ENCODE measurements at regions not wholly inside any gene's neighbourhood (a gene's known extent, or its start where the extent isn't known, plus 50 kb on each side); places are given as distances from the start of the nearest gene placed in this dataset.
"Not testable (repeated sequence)": the region's sequence is repeated elsewhere in the genome, so short reads cannot be mapped to it uniquely, and the experiment has no call there.

DNA sequence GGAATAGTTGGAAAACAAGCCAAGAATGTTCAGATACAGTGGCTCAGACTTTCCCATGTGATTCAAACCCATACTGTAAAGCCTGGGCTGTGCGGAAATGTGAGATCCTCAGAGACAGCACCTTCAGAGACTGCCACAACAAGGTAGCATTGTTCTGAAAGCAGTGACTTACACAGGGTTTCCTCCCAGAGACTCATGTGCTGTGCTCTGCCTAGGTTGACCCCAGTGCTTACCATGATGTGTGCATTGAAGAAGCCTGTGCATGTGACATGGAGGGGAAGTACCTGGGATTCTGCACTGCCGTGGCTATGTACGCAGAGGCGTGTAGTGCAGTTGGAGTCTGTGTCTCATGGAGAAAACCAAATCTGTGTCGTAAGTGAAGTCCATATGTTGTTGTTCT lies 219.4 kb downstream of the LRRK2 start:
- no peak overlapping the region for H3K4me3 ChIP-seq (ENCODE audit: low read depth, low read length)
- TF ChIP-seq POLR2A (IDR thresholded peaks at IDR 0.05; ENCODE audit: extremely low read depth, insufficient read length) (no peak), MYC (IDR thresholded peaks at IDR 0.05; ENCODE audit: low read depth, low read length) (no peak)
- TF ChIP-seq, protein P1, sequence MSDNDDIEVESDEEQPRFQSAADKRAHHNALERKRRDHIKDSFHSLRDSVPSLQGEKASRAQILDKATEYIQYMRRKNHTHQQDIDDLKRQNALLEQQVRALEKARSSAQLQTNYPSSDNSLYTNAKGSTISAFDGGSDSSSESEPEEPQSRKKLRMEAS (IDR thresholded peaks at IDR 0.05; ENCODE audit: low read depth, low read length), result no peak
- DNase-seq (ENCODE audit: low read depth), result no peak

DNA sequence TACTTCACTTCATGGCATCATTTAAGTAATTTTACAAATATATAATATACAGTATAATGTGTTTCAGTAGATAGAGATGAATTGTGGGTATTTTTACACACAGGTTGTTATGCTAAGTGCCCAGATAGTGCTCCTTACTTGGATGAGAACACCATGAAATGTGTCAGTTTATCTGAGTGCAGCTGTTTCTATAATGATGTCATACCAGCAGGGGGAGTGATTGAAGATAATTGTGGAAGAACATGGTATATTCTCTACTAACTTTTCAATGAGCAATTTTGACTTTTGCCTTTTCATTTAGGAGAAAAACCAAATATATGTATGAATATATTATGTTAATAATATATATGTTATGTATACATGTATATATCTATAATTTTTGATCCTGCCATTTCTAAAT lies 221.6 kb downstream of the LRRK2 start:
- peak; percentile 35 for DNase-seq (ENCODE audit: low read depth)
- no peak overlapping the region for H3K4me3 ChIP-seq (ENCODE audit: low read depth, low read length)
- TF ChIP-seq, protein P2, sequence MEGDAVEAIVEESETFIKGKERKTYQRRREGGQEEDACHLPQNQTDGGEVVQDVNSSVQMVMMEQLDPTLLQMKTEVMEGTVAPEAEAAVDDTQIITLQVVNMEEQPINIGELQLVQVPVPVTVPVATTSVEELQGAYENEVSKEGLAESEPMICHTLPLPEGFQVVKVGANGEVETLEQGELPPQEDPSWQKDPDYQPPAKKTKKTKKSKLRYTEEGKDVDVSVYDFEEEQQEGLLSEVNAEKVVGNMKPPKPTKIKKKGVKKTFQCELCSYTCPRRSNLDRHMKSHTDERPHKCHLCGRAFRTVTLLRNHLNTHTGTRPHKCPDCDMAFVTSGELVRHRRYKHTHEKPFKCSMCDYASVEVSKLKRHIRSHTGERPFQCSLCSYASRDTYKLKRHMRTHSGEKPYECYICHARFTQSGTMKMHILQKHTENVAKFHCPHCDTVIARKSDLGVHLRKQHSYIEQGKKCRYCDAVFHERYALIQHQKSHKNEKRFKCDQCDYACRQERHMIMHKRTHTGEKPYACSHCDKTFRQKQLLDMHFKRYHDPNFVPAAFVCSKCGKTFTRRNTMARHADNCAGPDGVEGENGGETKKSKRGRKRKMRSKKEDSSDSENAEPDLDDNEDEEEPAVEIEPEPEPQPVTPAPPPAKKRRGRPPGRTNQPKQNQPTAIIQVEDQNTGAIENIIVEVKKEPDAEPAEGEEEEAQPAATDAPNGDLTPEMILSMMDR (IDR thresholded peaks at IDR 0.05; ENCODE audit: low read depth, low read length), result peak; percentile 52
- TF ChIP-seq MYC (IDR thresholded peaks at IDR 0.05; ENCODE audit: low read depth, low read length), result no peak

DNA sequence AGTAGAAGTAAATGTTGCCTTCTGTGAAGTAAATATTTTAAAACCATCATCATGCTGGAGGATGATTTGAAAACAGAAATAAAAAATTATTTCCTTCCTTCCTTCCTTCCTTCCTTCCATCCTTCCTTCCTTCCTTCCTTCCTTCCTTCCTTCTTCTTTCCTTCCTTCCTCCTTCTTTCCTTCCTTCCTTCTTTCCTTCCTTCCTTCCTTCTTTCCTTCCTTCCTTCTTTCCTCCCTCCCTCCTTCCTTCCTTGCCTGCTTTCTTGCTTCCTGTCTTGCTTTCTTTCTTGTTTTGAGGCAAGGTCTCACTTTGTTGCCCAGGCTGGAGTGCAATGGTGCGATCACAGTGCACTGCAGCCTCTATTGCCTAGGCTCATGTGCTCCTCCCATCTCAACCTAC lies 223.7 kb downstream of the LRRK2 start:
- H3K4me3 ChIP-seq (ENCODE audit: low read depth, low read length), result not testable (repeated sequence)

DNA sequence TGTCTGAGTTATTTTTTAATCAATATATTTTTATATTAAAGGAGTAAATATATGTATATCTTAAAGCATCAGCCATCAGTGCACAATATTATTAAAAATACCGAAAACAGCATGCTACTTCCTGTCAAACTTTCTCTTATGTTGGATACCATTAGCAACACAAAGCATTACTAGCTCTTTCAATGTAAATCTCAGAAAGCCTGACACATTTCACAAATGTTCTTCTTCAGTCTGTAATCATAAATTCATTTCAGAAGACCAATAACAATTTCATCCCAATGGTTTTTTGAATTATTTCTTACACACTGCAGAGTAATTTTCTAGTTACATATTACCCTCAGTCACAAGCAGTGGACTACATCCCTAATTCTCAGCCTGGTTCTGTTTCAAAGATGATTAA lies 226.9 kb downstream of the LRRK2 start:
- TF ChIP-seq MYC (IDR thresholded peaks at IDR 0.05; ENCODE audit: low read depth, low read length), result no peak
- TF ChIP-seq, protein P2 (IDR thresholded peaks at IDR 0.05; ENCODE audit: low read depth, low read length), result no peak
- TF ChIP-seq, protein P1 (IDR thresholded peaks at IDR 0.05; ENCODE audit: low read depth, low read length), result no peak
- TF ChIP-seq POLR2A (IDR thresholded peaks at IDR 0.05; ENCODE audit: extremely low read depth, insufficient read length), result no peak
- no peak for DNase-seq (ENCODE audit: low read depth)
- no peak overlapping the region for H3K4me3 ChIP-seq (ENCODE audit: low read depth, low read length)

More for the DNA sequence above, 223.7 kb downstream of the LRRK2 start:
- DNase-seq (ENCODE audit: low read depth), result not testable (repeated sequence)

DNA sequence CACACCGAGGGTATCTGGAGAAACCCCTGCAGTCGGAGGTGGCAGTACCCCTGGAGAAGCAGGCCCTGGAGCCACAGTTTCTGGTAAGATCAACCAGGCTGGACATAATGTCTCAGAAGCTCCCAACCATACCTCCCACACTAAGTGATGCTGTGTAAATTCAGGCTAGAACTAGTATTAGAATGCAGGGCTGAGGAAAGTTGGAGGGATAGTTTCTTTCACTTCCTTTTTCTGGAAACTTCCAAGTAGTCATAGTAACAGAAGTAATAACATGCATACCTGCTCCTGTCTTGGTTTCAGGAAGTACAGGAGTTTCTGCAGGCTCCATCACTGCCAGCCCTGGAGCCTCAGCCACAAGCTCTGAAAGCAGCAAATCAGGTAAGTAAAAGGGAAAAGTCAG lies 228.1 kb upstream of the CNTN1 start:
- DNase-seq (ENCODE audit: low read depth), result no peak

DNA sequence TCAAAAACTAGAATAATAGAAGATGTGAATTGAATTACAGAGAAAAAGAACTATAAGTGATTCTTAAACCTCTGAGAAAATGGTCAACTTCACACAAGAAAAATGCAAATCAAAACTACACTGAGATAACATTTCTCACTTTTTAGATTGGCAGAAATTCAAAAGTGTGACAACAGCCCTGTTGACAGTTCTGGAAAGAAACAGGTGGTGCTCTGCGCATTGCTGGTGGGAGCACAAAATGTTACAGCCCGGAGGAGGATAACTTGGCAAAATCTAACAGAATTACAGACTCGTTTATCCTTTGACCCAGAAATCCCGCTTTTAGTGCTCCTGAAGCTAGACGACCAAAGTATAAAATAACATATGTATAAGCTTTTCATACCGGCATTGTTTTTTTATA lies 222.5 kb upstream of the CNTN1 start:
- TF ChIP-seq MYC (IDR thresholded peaks at IDR 0.05; ENCODE audit: low read depth, low read length) (no peak), POLR2A (IDR thresholded peaks at IDR 0.05; ENCODE audit: extremely low read depth, insufficient read length) (no peak)
- TF ChIP-seq, protein P1 (IDR thresholded peaks at IDR 0.05; ENCODE audit: low read depth, low read length), result no peak
- TF ChIP-seq, protein P2 (IDR thresholded peaks at IDR 0.05; ENCODE audit: low read depth, low read length), result no peak

More for the DNA sequence above, 228.1 kb upstream of the CNTN1 start:
- TF ChIP-seq MYC (IDR thresholded peaks at IDR 0.05; ENCODE audit: low read depth, low read length), result no peak
- TF ChIP-seq, protein P2 (IDR thresholded peaks at IDR 0.05; ENCODE audit: low read depth, low read length), result no peak
- TF ChIP-seq, protein P1 (IDR thresholded peaks at IDR 0.05; ENCODE audit: low read depth, low read length), result no peak
- TF ChIP-seq POLR2A (IDR thresholded peaks at IDR 0.05; ENCODE audit: extremely low read depth, insufficient read length), result no peak
- no peak overlapping the region for H3K4me3 ChIP-seq (ENCODE audit: low read depth, low read length)

DNA sequence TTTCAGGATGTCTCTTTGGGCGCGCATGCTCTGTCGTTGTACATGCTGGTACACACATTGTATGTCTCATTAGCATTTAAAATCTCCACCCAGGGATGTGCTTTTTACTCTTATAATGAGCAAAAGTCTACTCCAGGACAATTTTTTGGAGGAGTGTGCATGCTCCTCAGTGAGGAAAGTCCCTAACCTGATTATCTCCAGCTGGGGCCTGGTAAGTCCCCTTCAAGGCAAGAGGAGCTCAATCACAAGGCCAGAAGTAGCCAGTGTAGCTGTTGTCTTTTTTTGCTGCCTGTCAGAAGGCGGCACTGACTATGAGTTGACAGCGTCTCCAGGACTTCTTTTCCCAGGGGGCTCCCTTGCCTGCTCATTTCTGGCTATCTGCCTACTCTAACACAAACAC lies 218.3 kb upstream of the CNTN1 start:
- no peak for DNase-seq (ENCODE audit: low read depth)

More for the DNA sequence above, 222.5 kb upstream of the CNTN1 start:
- DNase-seq (ENCODE audit: low read depth), result no peak
- no peak overlapping the region for H3K4me3 ChIP-seq (ENCODE audit: low read depth, low read length)

More for the DNA sequence above, 218.3 kb upstream of the CNTN1 start:
- no peak overlapping the region for H3K4me3 ChIP-seq (ENCODE audit: low read depth, low read length)
- TF ChIP-seq, protein P2 (IDR thresholded peaks at IDR 0.05; ENCODE audit: low read depth, low read length), result no peak
- TF ChIP-seq POLR2A (IDR thresholded peaks at IDR 0.05; ENCODE audit: extremely low read depth, insufficient read length) (no peak), MYC (IDR thresholded peaks at IDR 0.05; ENCODE audit: low read depth, low read length) (no peak)
- TF ChIP-seq, protein P1 (IDR thresholded peaks at IDR 0.05; ENCODE audit: low read depth, low read length), result no peak
